GM12865 (cell line): ENCODE measurements at regions not wholly inside any gene's neighbourhood (a gene's known extent, or its start where the extent isn't known, plus 50 kb on each side); places are given as distances from the start of the nearest gene placed in this dataset.

Experiments used
- DNase-seq: peaks from one replicate; pipeline ENCODE4 v3.0.0; 2010; ENCODE audit warnings: low read depth
- H3K4me3 ChIP-seq: 2 replicates; pipeline ENCODE4 v1.5.1; 2011; ENCODE audit warnings: mild to moderate bottlenecking, low read depth, low read length, control low read depth
- TF ChIP-seq, protein P1 (sequence below): IDR thresholded peaks from 2 replicates; pipeline ENCODE4 v1.5.1; 2011; ENCODE audit warnings: low read length, control low read depth, low read depth, inconsistent platforms; ENCODE audit not compliant: insufficient read depth; ENCODE audit errors: missing control alignments

DNA sequence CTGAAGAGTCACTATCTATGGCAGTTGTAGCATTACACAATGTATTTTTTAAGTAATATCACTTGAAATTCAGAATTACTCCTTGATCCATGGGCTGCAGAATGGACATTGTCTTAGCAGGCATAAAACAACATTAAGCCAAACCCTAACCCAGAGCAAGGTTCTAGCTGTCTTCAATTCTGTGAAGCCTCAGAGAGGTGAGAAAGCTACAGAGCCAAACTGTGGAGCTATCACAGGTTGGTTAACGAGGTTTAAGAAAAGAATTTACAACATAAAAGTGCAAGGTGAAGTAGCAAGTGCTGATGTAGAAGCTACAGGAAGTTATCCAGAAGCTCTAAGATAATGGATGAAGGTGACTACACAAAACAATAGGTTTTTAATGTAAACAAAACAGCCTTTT, 582.7 kb upstream of the POT1 start:
- TF ChIP-seq, protein P1, sequence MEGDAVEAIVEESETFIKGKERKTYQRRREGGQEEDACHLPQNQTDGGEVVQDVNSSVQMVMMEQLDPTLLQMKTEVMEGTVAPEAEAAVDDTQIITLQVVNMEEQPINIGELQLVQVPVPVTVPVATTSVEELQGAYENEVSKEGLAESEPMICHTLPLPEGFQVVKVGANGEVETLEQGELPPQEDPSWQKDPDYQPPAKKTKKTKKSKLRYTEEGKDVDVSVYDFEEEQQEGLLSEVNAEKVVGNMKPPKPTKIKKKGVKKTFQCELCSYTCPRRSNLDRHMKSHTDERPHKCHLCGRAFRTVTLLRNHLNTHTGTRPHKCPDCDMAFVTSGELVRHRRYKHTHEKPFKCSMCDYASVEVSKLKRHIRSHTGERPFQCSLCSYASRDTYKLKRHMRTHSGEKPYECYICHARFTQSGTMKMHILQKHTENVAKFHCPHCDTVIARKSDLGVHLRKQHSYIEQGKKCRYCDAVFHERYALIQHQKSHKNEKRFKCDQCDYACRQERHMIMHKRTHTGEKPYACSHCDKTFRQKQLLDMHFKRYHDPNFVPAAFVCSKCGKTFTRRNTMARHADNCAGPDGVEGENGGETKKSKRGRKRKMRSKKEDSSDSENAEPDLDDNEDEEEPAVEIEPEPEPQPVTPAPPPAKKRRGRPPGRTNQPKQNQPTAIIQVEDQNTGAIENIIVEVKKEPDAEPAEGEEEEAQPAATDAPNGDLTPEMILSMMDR = no peak
- no peak for DNase-seq
- H3K4me3 ChIP-seq = no peak overlapping the region

DNA sequence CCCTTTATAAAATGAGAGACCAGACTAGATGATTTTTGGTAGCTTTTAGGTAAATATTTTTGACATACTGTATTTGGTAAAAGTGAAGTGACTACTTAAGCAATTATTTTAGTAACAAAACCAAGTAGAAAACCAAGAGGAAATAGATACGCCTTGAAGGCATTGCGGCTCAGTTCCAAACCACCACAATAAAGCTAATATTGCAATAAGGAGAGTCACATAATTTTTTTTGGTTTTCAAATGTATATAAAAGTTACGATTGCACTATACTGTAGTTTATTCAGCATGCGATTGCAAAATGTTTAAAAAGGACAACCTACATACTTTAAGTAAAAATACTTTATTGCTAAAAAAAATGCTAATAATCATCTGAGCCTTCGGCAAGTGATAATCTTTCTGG, 581.7 kb upstream of the POT1 start:
- H3K4me3 ChIP-seq = no peak overlapping the region
- TF ChIP-seq, protein P1 = no peak
- DNase-seq = no peak

DNA sequence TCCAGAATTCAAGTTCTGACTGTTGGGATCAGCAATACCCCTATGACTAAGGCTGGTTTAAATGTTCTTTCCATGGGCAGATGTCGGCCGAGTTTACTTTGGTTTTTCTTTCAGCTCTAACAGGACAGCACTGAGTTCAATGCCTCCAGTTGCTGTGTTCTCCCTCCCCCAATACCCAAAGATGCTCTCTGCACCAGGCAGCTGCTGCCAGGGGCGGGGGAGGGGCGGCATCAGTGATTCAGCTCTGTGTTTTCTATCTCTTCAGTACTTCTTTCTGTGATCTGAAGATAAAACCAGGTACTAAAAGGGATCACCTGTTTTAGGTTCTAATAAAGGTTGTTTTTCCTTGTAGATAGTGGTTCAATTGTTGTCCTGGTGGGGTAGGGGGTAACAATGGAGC, 576.7 kb upstream of the POT1 start:
- no peak for DNase-seq
- TF ChIP-seq, protein P1 = no peak
- no peak overlapping the region for H3K4me3 ChIP-seq

DNA sequence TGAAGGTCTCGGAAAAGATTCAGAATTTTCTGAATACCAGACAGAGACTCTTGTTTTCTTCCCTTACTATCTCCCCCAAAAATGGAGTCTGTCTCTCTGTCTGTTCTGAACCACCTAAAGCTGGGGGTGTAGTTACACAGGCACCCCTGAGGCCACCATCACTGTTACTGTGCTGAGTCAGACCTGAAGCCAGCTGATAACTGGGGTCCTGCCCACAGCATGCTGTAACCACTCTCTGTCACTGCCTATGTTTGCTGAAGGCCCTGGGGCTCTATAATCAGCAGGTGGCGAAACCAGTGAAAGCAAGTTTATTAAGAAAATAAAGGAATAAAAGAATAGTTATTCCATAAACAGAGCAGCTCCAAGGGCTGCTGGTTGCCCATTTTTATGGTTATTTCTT, 575.2 kb upstream of the POT1 start:
- DNase-seq = no peak
- TF ChIP-seq, protein P1 = no peak

DNA sequence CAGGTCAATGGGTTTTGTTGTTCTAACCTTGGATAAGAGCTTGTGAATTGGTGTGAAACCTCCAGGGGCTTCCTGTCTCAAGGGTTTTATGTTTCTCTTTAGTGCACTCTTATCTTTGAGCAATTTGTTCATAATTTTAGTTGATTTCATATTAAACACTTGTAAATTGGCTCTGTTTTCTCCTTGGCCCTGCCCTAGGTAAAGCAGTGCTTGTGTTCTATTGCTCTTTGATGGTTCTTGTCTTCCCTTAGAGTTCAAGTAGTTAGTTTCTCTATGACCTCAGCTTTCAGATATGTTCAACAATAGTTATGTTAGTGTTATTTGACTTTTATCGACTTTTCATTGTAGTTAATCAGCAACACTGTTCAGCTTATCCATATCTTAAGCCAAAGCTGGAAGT, 566.4 kb upstream of the POT1 start:
- H3K4me3 ChIP-seq = no peak overlapping the region
- DNase-seq = no peak
- TF ChIP-seq, protein P1 = no peak

More for the DNA sequence above, 575.2 kb upstream of the POT1 start:
- no peak overlapping the region for H3K4me3 ChIP-seq

DNA sequence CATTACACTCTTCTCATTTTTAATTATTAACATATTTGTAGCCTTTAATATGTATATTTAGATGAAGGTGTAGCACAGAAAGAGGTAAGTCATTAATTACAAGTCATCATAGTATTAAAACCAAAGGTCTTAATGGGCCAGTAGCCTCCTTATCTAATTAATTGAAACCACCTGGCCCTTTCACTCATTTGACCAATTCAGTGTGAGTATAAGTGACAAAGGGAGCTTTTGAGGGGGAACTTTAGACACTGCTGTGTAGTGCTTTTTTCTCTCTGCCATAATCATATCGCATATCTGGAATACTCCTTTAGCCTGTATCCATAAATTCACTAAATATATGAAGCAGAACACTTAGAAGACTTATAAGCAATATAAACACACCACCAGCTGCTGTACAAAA, 562.9 kb upstream of the POT1 start:
- TF ChIP-seq, protein P1 = no peak
- DNase-seq = no peak
- no peak overlapping the region for H3K4me3 ChIP-seq

DNA sequence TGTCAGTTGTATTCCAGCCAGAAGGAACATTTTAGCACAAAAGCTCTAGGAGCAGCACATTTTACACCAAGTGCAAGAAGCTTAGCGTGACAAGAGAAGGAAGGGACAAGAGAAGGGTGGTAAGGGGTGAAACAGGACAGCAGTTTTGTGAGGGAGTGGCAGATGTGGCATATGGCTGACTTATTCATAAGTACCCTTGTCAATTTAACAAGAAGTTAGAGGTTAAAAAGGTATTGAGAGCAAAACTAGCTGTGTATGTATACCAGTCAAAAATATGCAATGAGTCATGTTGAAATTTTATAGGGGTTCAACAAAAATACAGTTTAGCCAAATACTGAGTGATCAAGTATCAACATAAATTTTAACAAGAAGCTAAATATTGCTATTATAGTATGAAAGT, 561.5 kb upstream of the POT1 start:
- DNase-seq = no peak
- TF ChIP-seq, protein P1 = no peak
- H3K4me3 ChIP-seq = no peak overlapping the region
